ENCODE measurements at regions not wholly inside any gene's neighbourhood (a gene's known extent, or its start where the extent isn't known, plus 50 kb on each side); places are given as distances from the start of the nearest gene placed in this dataset.

- no peak for TF ChIP-seq CTCF (conservative IDR thresholded peaks at IDR 0.05; ENCODE audit: low read depth, low read length)
- no peak for TF ChIP-seq CEBPB (IDR thresholded peaks at IDR 0.05; ENCODE audit: low read depth, low read length)
- no peak for TF ChIP-seq MAFK (IDR thresholded peaks at IDR 0.05; ENCODE audit: low read depth, low read length)
- no peak for TF ChIP-seq BHLHE40 (IDR thresholded peaks at IDR 0.05; ENCODE audit: low read depth, low read length)
- TF ChIP-seq USF2 (IDR thresholded peaks at IDR 0.05; ENCODE audit: low read depth, low read length) = no peak
- TF ChIP-seq RFX5 (IDR thresholded peaks at IDR 0.05; ENCODE audit: low read depth, low read length) = no peak
- TF ChIP-seq POLR2A (IDR thresholded peaks at IDR 0.05; ENCODE audit: low read depth, low read length) = no peak
- no peak for TF ChIP-seq MXI1 (IDR thresholded peaks at IDR 0.05; ENCODE audit: borderline replicate concordance, low read depth, low read length)
- TF ChIP-seq RAD21 (IDR thresholded peaks at IDR 0.05; ENCODE audit: low read length) = no peak
These were observed 1022.9 kb downstream of the LRFN5 start for GRCh38 chr14:42629553-42629952.
